OCI-LY3 (cell line): ENCODE measurements at regions not wholly inside any gene's neighbourhood (a gene's known extent, or its start where the extent isn't known, plus 50 kb on each side); places are given as distances from the start of the nearest gene placed in this dataset.

Source experiments
- H2AFZ ChIP-seq: fragments of 200-600, 300-600 bp; shearing (Covaris generic); 2 replicates; pipeline ENCODE4 v1.6.0; 2014; ENCODE audit warnings: antibody characterized with exemption, low read depth, low read length
- H3K27ac ChIP-seq: fragments of 200-600, 300-600 bp; sonication (generic); 2 replicates; pipeline ENCODE4 v1.5.1; 2014; ENCODE audit warnings: mild to moderate bottlenecking, low read length, moderate library complexity, mixed read lengths
- H3K27me3 ChIP-seq: fragments of 200-600, 300-600 bp; sonication (generic); 2 replicates; pipeline ENCODE4 v1.6.1; 2014; ENCODE audit warnings: low read depth, low read length, mixed read lengths
- H3K36me3 ChIP-seq: fragments of 200-600, 300-600 bp; sonication (generic); replicated peaks from 2 replicates; pipeline ENCODE3; 2014; ENCODE audit warnings: low read depth, low read length, mixed read lengths
- H3K4me1 ChIP-seq: fragments of 300-600, 200-600 bp; sonication (generic); 2 replicates; pipeline ENCODE4 v1.6.1; 2014; ENCODE audit warnings: low read length, mixed read lengths
- H3K4me2 ChIP-seq: fragments of 200-600, 300-600 bp; sonication (generic); 2 replicates; pipeline ENCODE4 v1.6.1; 2014; ENCODE audit warnings: low read length, mixed read lengths
- H3K4me3 ChIP-seq: fragments of 300-600, 200-600 bp; sonication (generic); 2 replicates; pipeline ENCODE4 v1.5.1; 2014; ENCODE audit warnings: antibody characterized with exemption, mild to moderate bottlenecking, low read length, moderate library complexity
- H3K79me2 ChIP-seq: fragments of 300-600, 200-600 bp; shearing (Covaris generic); 2 replicates; pipeline ENCODE4 v1.6.1; 2014; ENCODE audit warnings: mild to moderate bottlenecking, low read length, mixed read lengths
- H3K9ac ChIP-seq: fragments of 300-600, 200-600 bp; shearing (Covaris generic); 2 replicates; pipeline ENCODE4 v1.6.0; 2014; ENCODE audit warnings: mild to moderate bottlenecking, low read length, moderate library complexity
- H3K9me3 ChIP-seq: fragments of 200-600, 300-600 bp; shearing (Covaris generic); 2 replicates; pipeline ENCODE4 v1.6.1; 2014; ENCODE audit warnings: low read length, mixed read lengths; ENCODE audit not compliant: insufficient read depth
- H4K20me1 ChIP-seq: fragments of 200-600, 300-600 bp; sonication (generic); 2 replicates; pipeline ENCODE4 v1.6.1; 2016; ENCODE audit warnings: low read length, mixed read lengths; ENCODE audit not compliant: insufficient read depth
- CTCF ChIP-seq: fragments of 200-600, 300-600 bp; sonication (generic); IDR thresholded peaks from 2 replicates; pipeline ENCODE4 v1.5.1; 2014; ENCODE audit warnings: antibody characterized with exemption, low read length, low read depth
- EZH2phosphoT487 ChIP-seq: fragments of 200-600 bp; shearing (Covaris generic); IDR thresholded peaks from 2 replicates; pipeline ENCODE4 v1.6.1; 2018; ENCODE audit warnings: antibody characterized with exemption, mixed run types, low read depth

GRCh38 chr1:38121231-38121680 lies 74.7 kb upstream of the POU3F1 start:
- Histone ChIP-seq H3K4me3 (no peak overlapping the region), H3K4me2 (no peak overlapping the region), H2AFZ (no peak overlapping the region), H3K36me3 (peaks cover 4% of the 10 kb centered on the region), H3K9me3 (no peaks in the 10 kb centered on the region), H3K4me1 (no peaks in the 10 kb centered on the region), H3K27ac (no peak overlapping the region), H3K27me3 (no peaks in the 10 kb centered on the region), H4K20me1 (no peaks in the 10 kb centered on the region), H3K9ac (no peak overlapping the region), H3K79me2 (no peaks in the 10 kb centered on the region)
- no peak for TF ChIP-seq CTCF
- no peak for TF ChIP-seq EZH2phosphoT487

- no peak overlapping the region for H3K4me3 ChIP-seq
- no peaks in the 10 kb centered on the region for H3K9me3 ChIP-seq
- no peak overlapping the region for H2AFZ ChIP-seq
- no peak overlapping the region for H3K4me2 ChIP-seq
- H4K20me1 ChIP-seq: no peaks in the 10 kb centered on the region
- TF ChIP-seq CTCF (no peak), EZH2phosphoT487 (no peak)
- H3K36me3 ChIP-seq: peaks cover 9% of the 10 kb centered on the region
- H3K27me3 ChIP-seq: no peaks in the 10 kb centered on the region
- no peaks in the 10 kb centered on the region for H3K4me1 ChIP-seq
- no peak overlapping the region for H3K9ac ChIP-seq
- H3K79me2 ChIP-seq: no peaks in the 10 kb centered on the region
- H3K27ac ChIP-seq: no peak overlapping the region
These were observed 74.1 kb upstream of the POU3F1 start for GRCh38 chr1:38120552-38121230.

GRCh38 chr1:38118976-38119375 lies 72.4 kb upstream of the POU3F1 start:
- Histone ChIP-seq H2AFZ (no peak overlapping the region), H3K27me3 (no peaks in the 10 kb centered on the region), H3K27ac (no peak overlapping the region), H3K4me2 (no peak overlapping the region), H4K20me1 (no peaks in the 10 kb centered on the region), H3K36me3 (peaks cover 15% of the 10 kb centered on the region), H3K9me3 (no peaks in the 10 kb centered on the region), H3K4me1 (no peaks in the 10 kb centered on the region), H3K4me3 (no peak overlapping the region), H3K79me2 (no peaks in the 10 kb centered on the region), H3K9ac (no peak overlapping the region)
- TF ChIP-seq CTCF (no peak), EZH2phosphoT487 (no peak)

GRCh38 chr1:38117444-38117887 lies 70.9 kb upstream of the POU3F1 start:
- H4K20me1 ChIP-seq: no peaks in the 10 kb centered on the region; the same call in 1 of the 2 replicates
- no peaks in the 10 kb centered on the region for H3K27me3 ChIP-seq
- H3K4me2 ChIP-seq: no peak overlapping the region
- no peak for TF ChIP-seq CTCF
- TF ChIP-seq EZH2phosphoT487: no peak
- no peaks in the 10 kb centered on the region for H3K9me3 ChIP-seq
- no peaks in the 10 kb centered on the region for H3K79me2 ChIP-seq
- H3K36me3 ChIP-seq: peaks cover 27% of the 10 kb centered on the region
- no peak overlapping the region for H3K4me3 ChIP-seq
- no peak overlapping the region for H2AFZ ChIP-seq
- no peaks in the 10 kb centered on the region for H3K4me1 ChIP-seq
- no peak overlapping the region for H3K9ac ChIP-seq
- H3K27ac ChIP-seq: no peak overlapping the region
